Colonic mucosa (tissue), 4 donors: ENCODE measurements at regions not wholly inside any gene's neighbourhood (a gene's known extent, or its start where the extent isn't known, plus 50 kb on each side); places are given as distances from the start of the nearest gene placed in this dataset.
"Not testable (repeated sequence)": the region's sequence is repeated elsewhere in the genome, so short reads cannot be mapped to it uniquely, and the experiment has no call there.

Source experiments
- DNase-seq: peaks from one replicate; pipeline ENCODE4 v3.0.0-alpha.2; 2020
- H3K27ac ChIP-seq: fragments of 200-600 bp; one replicate; pipeline ENCODE4 v1.8.0; 2021
- H3K27me3 ChIP-seq: fragments of 200-600 bp; one replicate; pipeline ENCODE4 v1.8.0; 2021
- H3K36me3 ChIP-seq: fragments of 200-600 bp; one replicate; pipeline ENCODE4 v1.8.0; 2021
- H3K4me1 ChIP-seq: fragments of 200-600 bp; one replicate; pipeline ENCODE4 v1.8.0; 2021; ENCODE audit warnings: mild to moderate bottlenecking
- H3K4me3 ChIP-seq: fragments of 200-600 bp; one replicate; pipeline ENCODE4 v1.8.0; 2021
- H3K9ac ChIP-seq, 2 donors: one replicate each; pipeline ENCODE4 v1.7.0; 2013; ENCODE audit warnings: control low read depth in 2 of 2, low read depth in 2 of 2, low read length in 2 of 2
- H3K9me3 ChIP-seq: fragments of 200-600 bp; one replicate; pipeline ENCODE4 v1.8.0; 2021
- CTCF ChIP-seq: fragments of 200-600 bp; IDR thresholded peaks from one replicate; pipeline ENCODE4 v1.8.0; 2022; ENCODE audit warnings: antibody characterized with exemption, mild to moderate bottlenecking
- intact Hi-C: fragments of 100-400 bp; cut with DNase I; formaldehyde crosslinking; loops from one replicate; pipeline ENCODE4 v1.14.1; 2022
- donor health status: healthy.
- donor health status: DM: no; HTN: no; CAD: no.
- donor health status: DM: no; HTN: no; CAD: no.

DNA sequence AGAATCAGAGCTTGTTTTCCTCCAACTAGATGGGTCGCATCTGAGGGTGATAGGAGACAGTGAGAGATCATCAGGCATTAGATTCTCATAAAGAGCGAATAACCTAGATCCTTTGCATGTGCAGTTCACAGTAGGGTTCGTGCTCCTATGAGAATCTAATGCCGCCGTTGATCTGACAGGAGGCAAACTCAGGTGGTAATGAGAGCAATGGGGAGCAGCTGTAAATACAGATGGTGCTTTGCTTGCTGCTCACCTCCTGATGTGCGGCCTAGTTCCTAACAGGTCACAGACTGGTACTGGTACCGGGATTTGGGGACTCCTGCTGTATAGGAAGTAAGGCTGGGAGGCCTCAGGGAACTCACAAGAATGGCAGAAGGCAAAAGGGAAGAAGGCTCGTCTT lies 276.5 kb downstream of the FAT4 start:
- no peak overlapping the region for H3K9ac ChIP-seq
- no peaks in the 10 kb centered on the region for H3K4me1 ChIP-seq
- no peaks in the 10 kb centered on the region for H3K36me3 ChIP-seq
- no peak for TF ChIP-seq CTCF
- H3K27ac ChIP-seq, result no peak overlapping the region
- intact Hi-C loops, result no loop called here
- no peak for DNase-seq
- no peaks in the 10 kb centered on the region for H3K9me3 ChIP-seq
- H3K4me3 ChIP-seq, result no peak overlapping the region
- H3K27me3 ChIP-seq, result no peaks in the 10 kb centered on the region

DNA sequence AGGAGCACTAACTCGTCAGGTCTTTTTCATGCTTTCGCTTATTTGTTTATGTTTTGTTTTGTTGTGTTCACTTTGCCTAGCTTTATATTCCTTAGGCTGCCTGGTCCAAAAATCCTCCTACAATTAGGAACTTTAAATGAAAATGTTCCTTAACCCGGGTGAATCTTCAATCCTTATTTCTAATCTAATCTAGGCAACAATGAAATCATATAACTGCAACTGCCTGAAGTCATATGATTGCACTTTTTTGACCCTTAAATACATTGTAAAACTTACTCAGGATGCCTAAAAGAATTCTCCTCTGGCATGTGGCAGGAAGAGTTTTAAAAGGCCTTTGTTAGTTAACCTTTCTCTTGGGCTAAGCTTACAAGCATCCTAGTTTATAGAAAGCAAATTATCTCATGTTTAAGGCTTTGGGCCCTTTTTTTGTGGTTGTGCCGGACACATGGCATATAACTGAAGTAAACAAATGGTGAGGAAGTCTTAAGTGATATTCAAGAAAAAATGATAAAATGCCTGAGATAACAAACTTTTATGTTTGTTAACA lies 279.4 kb downstream of the FAT4 start:
- Histone ChIP-seq H3K4me1 (no peaks in the 10 kb centered on the region), H3K9me3 (no peaks in the 10 kb centered on the region), H3K27ac (no peak overlapping the region), H3K9ac (no peak overlapping the region), H3K36me3 (no peaks in the 10 kb centered on the region), H3K27me3 (no peaks in the 10 kb centered on the region), H3K4me3 (no peak overlapping the region)
- DNase-seq, result no peak
- TF ChIP-seq CTCF, result no peak
- intact Hi-C loops, result no loop called here

- H3K9ac ChIP-seq, H3K4me1 ChIP-seq, H3K36me3 ChIP-seq, H3K27ac ChIP-seq, H3K9me3 ChIP-seq, H3K27me3 ChIP-seq, H3K4me3 ChIP-seq, intact Hi-C loops, DNase-seq: not testable (repeated sequence)
These were observed 291.2 kb downstream of the FAT4 start for GRCh38 chr4:125605926-125606325.

- intact Hi-C loops, result no loop called here
- DNase-seq, result no peak
- Histone ChIP-seq H3K4me3 (no peak overlapping the region), H3K9me3 (no peaks in the 10 kb centered on the region), H3K9ac (no peak overlapping the region), H3K27ac (no peak overlapping the region), H3K36me3 (no peaks in the 10 kb centered on the region), H3K4me1 (no peaks in the 10 kb centered on the region), H3K27me3 (no peaks in the 10 kb centered on the region)
- TF ChIP-seq CTCF, result no peak
These were observed 305.5 kb downstream of the FAT4 start for GRCh38 chr4:125620066-125620860.

DNA sequence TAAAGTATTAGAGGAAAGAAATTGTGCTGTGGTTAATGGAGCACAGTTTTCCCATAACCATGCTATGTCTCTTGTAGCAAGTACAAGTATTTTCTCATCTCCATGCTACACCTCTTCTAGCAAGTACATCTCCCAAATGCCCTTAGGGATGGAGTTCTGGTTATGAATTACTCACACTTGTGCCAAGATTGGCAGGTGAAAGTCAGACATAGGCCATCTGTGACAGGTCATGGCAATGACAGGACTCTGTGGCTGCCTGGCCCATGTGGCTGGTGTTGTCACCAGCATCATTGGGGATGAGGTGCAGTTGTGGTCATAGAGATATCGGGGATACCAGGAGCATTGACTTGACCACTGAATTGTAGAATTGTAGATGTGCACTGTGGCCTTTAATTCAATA lies 310.2 kb downstream of the FAT4 start:
- H3K9me3 ChIP-seq, result no peaks in the 10 kb centered on the region
- no peak overlapping the region for H3K9ac ChIP-seq
- DNase-seq, result no peak
- H3K4me1 ChIP-seq, result no peaks in the 10 kb centered on the region
- no peak overlapping the region for H3K4me3 ChIP-seq
- H3K27ac ChIP-seq, result no peak overlapping the region
- H3K27me3 ChIP-seq, result no peaks in the 10 kb centered on the region
- intact Hi-C loops, result no loop called here
- no peaks in the 10 kb centered on the region for H3K36me3 ChIP-seq
- no peak for TF ChIP-seq CTCF

GRCh38 chr4:125626946-125627345 lies 312.2 kb downstream of the FAT4 start:
- intact Hi-C loops, result no loop called here
- Histone ChIP-seq H3K9me3 (no peaks in the 10 kb centered on the region), H3K27me3 (no peaks in the 10 kb centered on the region), H3K36me3 (no peaks in the 10 kb centered on the region), H3K4me3 (no peak overlapping the region), H3K27ac (no peak overlapping the region), H3K9ac (no peak overlapping the region), H3K4me1 (no peaks in the 10 kb centered on the region)
- no peak for DNase-seq
- TF ChIP-seq CTCF, result no peak
